PFSK-1 (cell line): ENCODE measurements at regions not wholly inside any gene's neighbourhood (a gene's known extent, or its start where the extent isn't known, plus 50 kb on each side); places are given as distances from the start of the nearest gene placed in this dataset.

ENCODE experiments used
- FOXP2 ChIP-seq: optimal IDR thresholded peaks from 2 replicates; pipeline ENCODE3; 2011; ENCODE audit warnings: borderline replicate concordance, control low read depth, inconsistent platforms; ENCODE audit not compliant: insufficient read depth; ENCODE audit errors: extremely low read length, extremely low read depth
- POLR2AphosphoS5 ChIP-seq: IDR thresholded peaks from 2 replicates; pipeline ENCODE4 v1.6.1; 2012; ENCODE audit warnings: low read depth, mild to moderate bottlenecking, control low read depth, low read length, moderate library complexity
- SIN3A ChIP-seq: IDR thresholded peaks from 2 replicates; pipeline ENCODE4 v1.6.1; 2012; ENCODE audit warnings: mild to moderate bottlenecking, low read length, moderate library complexity, borderline replicate concordance; ENCODE audit not compliant: insufficient read depth
- TAF1 ChIP-seq: IDR thresholded peaks from 2 replicates; pipeline ENCODE4 v1.6.1; 2012; ENCODE audit warnings: low read length, control low read depth, borderline replicate concordance; ENCODE audit not compliant: insufficient read depth
- TF ChIP-seq, protein P1 (sequence below), 2 experiments: IDR thresholded peaks; 2 replicates each; pipeline versions ENCODE4 v1.6.1 to v1.8.0; 2011 to 2012; ENCODE audit warnings: low read depth in 2 of 2, low read length in 2 of 2, control low read depth in 1 of 2, inconsistent platforms in 1 of 2, mild to moderate bottlenecking in 1 of 2, moderate library complexity in 1 of 2; ENCODE audit not compliant: insufficient read depth in 1 of 2

GRCh38 chr5:171669571-171669970, 116.0 kb upstream of the SMIM23 start:
- TF ChIP-seq TAF1 (no peak), POLR2AphosphoS5 (no peak), SIN3A (no peak), FOXP2 (no peak)
- TF ChIP-seq, protein P1, sequence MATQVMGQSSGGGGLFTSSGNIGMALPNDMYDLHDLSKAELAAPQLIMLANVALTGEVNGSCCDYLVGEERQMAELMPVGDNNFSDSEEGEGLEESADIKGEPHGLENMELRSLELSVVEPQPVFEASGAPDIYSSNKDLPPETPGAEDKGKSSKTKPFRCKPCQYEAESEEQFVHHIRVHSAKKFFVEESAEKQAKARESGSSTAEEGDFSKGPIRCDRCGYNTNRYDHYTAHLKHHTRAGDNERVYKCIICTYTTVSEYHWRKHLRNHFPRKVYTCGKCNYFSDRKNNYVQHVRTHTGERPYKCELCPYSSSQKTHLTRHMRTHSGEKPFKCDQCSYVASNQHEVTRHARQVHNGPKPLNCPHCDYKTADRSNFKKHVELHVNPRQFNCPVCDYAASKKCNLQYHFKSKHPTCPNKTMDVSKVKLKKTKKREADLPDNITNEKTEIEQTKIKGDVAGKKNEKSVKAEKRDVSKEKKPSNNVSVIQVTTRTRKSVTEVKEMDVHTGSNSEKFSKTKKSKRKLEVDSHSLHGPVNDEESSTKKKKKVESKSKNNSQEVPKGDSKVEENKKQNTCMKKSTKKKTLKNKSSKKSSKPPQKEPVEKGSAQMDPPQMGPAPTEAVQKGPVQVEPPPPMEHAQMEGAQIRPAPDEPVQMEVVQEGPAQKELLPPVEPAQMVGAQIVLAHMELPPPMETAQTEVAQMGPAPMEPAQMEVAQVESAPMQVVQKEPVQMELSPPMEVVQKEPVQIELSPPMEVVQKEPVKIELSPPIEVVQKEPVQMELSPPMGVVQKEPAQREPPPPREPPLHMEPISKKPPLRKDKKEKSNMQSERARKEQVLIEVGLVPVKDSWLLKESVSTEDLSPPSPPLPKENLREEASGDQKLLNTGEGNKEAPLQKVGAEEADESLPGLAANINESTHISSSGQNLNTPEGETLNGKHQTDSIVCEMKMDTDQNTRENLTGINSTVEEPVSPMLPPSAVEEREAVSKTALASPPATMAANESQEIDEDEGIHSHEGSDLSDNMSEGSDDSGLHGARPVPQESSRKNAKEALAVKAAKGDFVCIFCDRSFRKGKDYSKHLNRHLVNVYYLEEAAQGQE (IDR thresholded peaks at IDR 0.05; ENCODE audit: insufficient read depth in 1 of 2, low read depth in 2 of 2, low read length in 2 of 2) = no peak

GRCh38 chr5:171672556-171672955, 113.1 kb upstream of the SMIM23 start:
- no peak for TF ChIP-seq FOXP2
- TF ChIP-seq SIN3A = no peak

- no peak for TF ChIP-seq POLR2AphosphoS5
- no peak for TF ChIP-seq TAF1
- TF ChIP-seq FOXP2 = no peak
- no peak for TF ChIP-seq SIN3A
- TF ChIP-seq, protein P1 (IDR thresholded peaks at IDR 0.05; ENCODE audit: insufficient read depth in 1 of 2, low read depth in 2 of 2, low read length in 2 of 2) = no peak
Observed at GRCh38 chr5:171673328-171673727, 112.3 kb upstream of the SMIM23 start.

DNA sequence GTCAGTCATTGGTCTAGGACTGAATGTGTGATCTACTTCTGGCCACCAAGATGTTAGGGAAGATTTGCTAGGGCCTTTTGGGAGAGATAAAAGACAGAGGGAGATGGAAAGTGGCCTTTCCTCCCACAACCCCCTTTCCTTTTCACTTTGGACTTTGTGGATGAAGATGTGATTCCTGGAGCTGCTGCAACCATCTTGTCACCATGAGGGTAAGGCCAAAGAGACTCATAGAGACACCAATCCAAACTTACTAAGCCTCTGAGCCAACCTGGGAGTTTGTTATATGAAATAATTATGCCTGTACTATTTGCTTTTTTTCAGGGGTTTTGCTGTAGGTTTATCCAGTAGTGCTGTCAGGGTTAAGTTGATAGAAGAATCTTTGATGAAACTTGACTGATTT, 111.8 kb upstream of the SMIM23 start:
- TF ChIP-seq SIN3A (no peak), TAF1 (no peak), FOXP2 (no peak), POLR2AphosphoS5 (no peak)
- TF ChIP-seq, protein P1 (IDR thresholded peaks at IDR 0.05; ENCODE audit: insufficient read depth in 1 of 2, low read depth in 2 of 2, low read length in 2 of 2) = no peak

DNA sequence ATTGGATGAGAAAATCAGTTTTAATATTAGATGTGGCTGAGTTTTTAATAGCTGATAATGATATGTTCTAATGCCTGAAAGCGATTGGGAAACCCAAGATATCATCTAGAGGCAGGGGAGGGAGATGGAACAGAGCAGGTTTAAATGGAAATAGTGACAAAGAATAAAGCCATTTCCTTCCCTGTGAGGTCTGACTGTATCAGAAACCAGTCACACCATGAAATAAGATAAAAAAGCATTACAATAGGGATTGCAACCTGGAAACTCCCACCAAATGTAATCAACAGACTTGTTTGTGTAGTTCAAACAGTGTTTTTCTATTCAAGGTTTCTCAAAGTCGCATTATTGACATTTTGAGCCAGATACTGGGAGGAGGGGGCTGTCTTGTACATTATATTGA, 110.1 kb upstream of the SMIM23 start:
- TF ChIP-seq FOXP2 = no peak
- no peak for TF ChIP-seq POLR2AphosphoS5
- no peak for TF ChIP-seq TAF1
- TF ChIP-seq SIN3A = no peak
- TF ChIP-seq, protein P1 (IDR thresholded peaks at IDR 0.05; ENCODE audit: insufficient read depth in 1 of 2, low read depth in 2 of 2, low read length in 2 of 2) = no peak
